ENCODE measurements at regions not wholly inside any gene's neighbourhood (a gene's known extent, or its start where the extent isn't known, plus 50 kb on each side); places are given as distances from the start of the nearest gene placed in this dataset.

DNA sequence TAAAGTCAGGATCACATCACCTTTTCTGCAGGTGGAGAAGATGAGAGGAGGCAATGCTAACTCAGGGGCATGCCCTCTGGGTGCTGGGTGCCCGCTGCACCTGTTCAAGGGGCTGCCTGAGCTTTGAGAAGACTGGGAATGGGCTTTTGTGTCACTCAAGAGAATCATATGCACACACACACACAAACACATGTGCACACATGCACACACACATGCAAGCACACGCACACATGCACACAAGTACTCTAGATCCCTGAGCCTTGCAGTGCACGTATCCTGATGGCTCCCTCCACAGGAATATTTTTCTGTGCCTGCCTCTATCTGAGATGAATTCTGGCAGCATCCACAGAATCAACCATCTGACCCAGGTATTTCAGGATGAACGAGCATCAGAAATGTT, 110.0 kb upstream of the TEX51 start:
- TF ChIP-seq, protein P1, sequence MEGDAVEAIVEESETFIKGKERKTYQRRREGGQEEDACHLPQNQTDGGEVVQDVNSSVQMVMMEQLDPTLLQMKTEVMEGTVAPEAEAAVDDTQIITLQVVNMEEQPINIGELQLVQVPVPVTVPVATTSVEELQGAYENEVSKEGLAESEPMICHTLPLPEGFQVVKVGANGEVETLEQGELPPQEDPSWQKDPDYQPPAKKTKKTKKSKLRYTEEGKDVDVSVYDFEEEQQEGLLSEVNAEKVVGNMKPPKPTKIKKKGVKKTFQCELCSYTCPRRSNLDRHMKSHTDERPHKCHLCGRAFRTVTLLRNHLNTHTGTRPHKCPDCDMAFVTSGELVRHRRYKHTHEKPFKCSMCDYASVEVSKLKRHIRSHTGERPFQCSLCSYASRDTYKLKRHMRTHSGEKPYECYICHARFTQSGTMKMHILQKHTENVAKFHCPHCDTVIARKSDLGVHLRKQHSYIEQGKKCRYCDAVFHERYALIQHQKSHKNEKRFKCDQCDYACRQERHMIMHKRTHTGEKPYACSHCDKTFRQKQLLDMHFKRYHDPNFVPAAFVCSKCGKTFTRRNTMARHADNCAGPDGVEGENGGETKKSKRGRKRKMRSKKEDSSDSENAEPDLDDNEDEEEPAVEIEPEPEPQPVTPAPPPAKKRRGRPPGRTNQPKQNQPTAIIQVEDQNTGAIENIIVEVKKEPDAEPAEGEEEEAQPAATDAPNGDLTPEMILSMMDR (IDR thresholded peaks at IDR 0.05; ENCODE audit: low read depth, low read length, poor library complexity, severe bottlenecking) = no peak
- no peak for TF ChIP-seq EZH2phosphoT487 (IDR thresholded peaks at IDR 0.05; ENCODE audit: borderline replicate concordance, low read length)

Data from DOHH2 (cell line).